Stimulated activated CD4-positive, alpha-beta T cell treated with anti-CD3 and anti-CD28 coated beads, Interleukin-15, amount 100 ng/mL, for 48 hours (primary cell): ENCODE measurements at regions not wholly inside any gene's neighbourhood (a gene's known extent, or its start where the extent isn't known, plus 50 kb on each side); places are given as distances from the start of the nearest gene placed in this dataset.
A peak's percentile ranks its signal among the peaks of the same experiment; 100 is the strongest.
"Not testable (repeated sequence)": the region's sequence is repeated elsewhere in the genome, so short reads cannot be mapped to it uniquely, and the experiment has no call there.

Experiments used
- DNase-seq, 2 donors: peaks; one replicate each; pipeline ENCODE4 v3.0.0-alpha.2; 2020; ENCODE audit warnings: low read depth in 2 of 2

DNA sequence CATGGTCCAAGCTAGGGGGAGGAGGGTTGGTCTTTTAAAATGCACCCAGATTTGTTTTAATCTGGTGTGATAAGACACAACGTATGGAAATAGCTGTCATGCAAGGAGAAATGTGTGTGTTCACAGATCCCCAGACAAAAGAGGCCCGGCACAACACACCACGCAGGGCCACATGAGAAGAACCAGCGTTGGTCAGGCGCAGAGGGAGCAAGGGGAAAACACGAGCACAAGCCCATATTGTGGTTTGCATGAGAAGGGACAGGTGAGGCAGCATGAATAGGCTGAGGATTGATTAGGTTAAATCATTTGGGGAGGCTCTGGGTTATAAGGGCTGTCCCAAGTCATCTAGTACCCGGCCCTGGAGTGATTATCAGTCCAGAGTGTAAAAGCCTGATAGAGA lies 272.5 kb upstream of the NCKAP5 start:
- DNase-seq, result no peak

DNA sequence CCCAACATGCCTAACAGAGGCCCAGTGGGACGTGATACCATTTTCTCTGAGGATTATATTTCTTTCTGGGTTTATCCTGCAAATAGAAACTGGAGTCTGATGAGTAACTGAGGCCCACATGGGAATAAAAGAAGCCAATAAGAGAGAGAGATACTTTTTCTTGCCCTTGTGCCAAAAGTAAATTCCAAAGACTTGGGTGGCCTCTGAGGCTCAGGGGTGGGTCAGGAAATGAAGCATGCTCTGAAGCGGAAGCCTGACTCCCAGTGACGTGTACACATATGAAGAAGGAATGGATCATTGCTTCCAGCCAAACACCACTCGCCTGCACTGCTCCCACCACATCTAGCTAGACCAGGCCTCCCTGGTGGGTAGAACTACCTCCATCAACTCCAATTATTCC lies 273.6 kb upstream of the NCKAP5 start:
- no peak for DNase-seq

DNA sequence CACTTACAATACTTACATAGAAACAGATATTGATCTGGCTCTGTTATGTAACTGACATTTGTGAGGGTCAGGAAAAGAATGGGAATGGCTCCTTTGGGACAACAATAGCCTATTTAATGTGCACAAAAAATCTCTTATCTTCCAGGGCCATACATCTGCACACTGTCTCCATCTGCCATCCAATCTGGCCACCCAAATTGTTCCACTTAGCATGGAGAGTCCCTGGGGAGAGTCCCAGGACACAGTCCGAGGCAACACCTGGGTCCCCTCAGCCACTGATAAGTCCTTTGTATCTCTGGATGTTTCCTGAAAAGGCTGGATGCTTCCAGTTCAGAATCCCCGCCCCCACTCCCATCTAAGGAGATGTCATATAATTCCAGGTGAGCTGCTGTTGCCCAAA lies 274.2 kb upstream of the NCKAP5 start:
- DNase-seq, result no peak

DNA sequence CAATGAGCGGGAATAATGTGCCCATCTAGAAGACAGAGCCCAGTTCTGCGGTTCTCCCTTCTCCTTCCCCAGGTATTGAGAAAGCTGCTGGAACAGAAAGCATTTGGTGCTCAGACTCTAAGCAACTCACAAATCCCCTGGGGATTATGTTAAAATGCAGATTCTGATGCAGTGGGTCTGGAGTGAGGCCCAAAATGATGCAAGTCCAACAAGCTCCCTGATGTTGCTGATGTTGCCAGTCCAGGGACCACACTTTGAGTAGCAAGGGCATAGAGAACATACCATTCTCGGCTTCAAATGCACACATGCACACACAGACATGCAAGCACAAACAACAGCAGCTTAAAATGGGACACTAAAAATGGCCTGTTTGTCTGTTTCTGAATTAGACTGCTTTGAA lies 274.8 kb upstream of the NCKAP5 start:
- no peak for DNase-seq

DNA sequence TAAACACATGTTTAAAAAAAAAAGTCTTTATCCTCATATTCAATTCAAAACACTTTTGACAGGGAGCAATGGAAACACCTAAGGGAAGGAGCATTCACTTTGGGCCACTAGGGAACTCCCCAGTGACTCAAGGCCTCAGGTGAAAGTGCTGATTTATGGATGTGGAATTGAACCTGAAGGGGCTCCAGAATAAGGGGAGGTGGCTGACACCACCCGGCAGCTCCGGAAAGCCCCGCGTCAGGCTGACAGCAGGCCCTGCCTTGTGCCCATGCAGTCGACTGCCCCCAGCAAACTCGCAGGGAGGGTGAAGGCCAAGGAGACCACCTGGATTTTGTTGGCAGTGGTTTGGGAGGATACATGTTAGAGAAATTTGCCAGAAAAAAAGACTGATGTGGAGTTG lies 275.3 kb upstream of the NCKAP5 start:
- DNase-seq, result no peak

DNA sequence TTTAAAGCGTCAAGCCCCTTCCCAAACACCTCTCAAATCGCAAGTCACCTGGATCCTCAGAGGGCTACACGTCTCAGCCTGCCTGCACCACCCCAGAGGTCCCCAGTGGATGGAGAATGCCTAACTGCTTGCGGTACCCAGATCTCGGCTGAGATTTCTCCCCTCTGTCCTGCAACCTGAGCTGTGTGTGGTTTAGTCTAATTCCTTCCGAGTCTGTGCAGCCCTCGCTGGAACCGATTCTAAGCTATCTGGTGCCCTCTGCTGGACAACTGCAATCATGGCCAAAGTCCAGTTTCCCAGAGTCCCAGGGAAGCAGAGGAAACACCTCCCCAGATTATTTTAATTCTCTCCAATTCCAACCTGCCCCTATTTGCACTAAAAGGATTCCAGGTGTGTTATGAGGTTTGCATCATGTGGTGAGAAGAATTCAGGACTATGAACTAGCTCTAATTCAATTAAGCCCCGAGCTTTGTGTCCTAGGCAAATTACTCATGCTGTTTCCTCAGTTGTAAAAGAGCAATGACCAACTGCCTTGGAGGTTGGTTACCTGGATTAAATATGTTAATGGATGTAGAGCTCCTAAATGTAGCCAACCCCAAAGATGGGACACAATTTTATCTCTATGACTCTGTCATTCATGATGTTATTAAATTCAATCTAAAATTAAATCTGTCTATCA lies 276.1 kb upstream of the NCKAP5 start:
- DNase-seq, result peak; percentile 15 to 40

DNA sequence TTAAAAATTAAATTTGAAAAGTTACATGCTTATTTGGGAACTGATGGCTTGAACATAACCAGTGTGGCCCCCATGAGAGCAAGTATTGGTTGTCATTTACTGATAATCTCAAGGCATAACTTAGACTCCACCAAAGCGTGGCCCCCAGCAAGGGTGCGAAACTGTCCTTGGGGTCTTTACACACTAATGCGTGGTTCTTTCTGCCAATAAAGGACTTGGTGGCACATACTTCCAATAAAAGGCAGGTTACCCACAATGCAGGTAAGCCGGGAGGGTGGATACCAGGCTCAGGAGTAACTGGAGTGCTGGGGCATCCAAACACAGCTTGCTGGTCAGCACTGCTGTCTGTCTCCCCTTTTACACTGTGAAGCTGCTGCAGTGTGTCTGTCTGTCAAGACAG lies 278.2 kb upstream of the NCKAP5 start:
- DNase-seq, result no peak

DNA sequence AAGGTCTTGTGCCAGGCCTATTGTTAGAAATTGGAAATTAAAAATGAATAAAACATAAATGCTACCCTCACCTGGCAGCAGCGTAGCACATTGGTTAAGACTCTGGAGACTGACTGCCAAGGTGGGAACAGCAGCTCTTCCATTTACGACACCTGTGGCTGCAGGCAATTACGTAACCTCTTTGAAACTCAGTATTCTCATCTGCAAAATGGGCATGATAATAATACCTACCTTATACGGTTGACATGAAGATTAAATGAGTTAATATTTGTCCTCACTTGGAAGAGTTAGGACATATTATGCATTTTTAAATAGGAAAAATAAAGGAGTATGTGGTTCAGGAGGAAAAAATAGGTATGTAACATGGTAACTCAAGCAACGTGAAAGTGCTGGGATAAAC lies 279.3 kb upstream of the NCKAP5 start:
- DNase-seq, result no peak

DNA sequence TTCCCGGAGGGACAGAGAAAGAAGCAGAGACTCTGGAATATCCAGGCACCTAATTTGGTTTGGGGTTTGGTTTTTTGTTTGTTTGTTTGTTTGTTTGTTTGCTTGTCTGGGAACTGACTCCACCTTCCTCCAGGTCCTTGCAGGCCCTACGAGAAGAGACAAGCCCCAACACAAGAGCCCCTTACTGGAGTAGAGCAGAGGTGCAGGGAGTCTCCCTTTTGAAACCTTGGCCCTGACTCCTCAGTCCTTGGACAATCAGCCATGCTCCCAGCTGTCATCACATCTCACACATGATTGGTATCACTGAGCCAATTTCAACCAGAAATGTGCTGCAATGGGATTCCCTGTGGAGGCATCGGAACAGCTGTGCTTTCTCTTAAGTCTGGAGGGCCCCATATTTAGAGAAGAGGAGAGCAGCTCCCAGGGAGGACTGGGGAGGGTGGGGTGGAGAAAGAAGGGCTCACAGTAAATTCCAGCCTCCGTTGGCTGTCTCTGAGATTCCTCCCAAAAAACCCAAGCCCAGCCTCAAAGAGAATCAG lies 279.9 kb upstream of the NCKAP5 start:
- no peak for DNase-seq

DNA sequence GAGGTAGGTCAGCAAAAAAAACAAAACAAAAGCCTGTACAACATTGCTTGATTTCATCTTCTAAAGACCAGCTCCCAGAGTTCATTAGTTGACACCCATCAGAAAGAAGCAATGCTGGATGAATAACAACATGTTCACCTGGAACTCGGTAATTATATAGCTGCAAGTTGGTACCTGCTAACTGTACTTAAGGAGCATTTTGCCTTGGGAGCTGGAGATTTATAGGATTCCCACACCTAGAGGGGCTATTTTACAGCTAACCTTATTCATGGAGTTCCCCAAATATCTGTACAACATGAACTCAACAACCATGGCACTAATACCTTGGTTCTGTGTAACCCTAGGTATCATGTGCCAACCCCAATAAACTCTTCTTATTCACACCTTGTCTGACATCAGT lies 281.1 kb upstream of the NCKAP5 start:
- DNase-seq, result no peak

DNA sequence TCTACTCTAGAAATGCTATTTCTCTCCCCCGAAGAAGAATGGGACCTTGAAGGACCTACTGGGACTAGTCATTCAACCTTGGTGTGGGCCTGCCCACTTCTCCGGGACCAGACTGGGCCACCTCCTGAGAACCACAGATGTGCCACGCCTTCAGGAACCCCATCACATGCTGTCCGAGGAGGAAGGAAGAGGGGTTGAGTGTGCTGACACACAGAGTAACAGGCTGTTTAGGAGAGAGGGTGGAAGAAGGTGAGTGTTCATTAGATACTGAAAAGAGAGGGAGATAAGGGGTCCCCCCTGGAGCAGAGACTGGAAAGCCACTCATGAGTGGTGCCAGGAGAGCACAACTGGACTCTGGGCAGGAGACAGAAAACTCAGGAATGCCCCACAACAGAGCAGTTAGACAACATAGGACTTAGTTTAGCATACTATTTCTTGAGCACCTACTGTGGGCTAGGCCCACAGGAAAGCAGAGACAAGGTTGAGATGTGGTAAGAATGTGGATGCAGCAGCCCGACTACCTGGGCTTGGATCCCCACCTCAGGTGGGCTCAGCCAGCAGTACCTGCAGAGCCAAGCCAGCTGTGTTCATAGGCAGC lies 286.4 kb upstream of the NCKAP5 start:
- no peak for DNase-seq

DNA sequence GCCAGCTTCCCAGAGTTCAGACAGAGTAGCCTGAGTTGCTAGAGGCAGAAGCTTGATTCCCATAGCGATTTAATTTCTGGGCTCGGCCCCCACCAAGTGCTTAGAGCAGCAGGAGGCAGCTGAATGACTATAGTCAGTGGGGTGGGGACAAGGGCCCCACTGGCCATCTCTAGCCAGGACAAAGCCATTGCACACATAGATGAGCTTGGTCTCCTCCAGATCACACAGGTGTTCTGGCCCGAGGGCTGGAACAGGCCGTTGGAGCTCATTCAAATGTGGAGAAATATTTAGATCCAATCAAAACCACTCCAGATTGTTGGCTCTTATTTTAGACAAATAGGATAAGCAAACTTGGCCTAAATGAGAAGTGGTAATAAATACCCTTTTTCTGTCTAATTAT lies 287.3 kb upstream of the NCKAP5 start:
- DNase-seq, result no peak

DNA sequence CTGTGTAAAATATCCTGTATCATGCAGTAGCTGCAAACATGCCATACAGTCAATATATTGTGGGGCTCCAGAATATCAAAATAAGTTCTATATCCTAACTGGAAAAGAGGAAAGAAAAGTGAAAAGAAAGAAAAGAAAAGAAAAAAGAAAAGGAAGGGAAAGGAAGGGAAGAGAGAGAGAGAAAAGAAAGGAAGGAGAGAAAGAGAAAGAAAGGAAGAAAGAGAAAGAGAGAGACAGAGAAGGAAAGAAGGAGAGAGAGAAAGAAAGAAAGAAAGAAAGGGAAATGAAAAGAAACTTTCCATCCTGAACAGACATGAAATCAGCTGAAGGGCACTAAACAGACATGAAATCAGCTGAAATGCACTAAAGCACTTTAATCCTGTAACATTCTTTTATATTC lies 288.4 kb upstream of the NCKAP5 start:
- no peak for DNase-seq

DNA sequence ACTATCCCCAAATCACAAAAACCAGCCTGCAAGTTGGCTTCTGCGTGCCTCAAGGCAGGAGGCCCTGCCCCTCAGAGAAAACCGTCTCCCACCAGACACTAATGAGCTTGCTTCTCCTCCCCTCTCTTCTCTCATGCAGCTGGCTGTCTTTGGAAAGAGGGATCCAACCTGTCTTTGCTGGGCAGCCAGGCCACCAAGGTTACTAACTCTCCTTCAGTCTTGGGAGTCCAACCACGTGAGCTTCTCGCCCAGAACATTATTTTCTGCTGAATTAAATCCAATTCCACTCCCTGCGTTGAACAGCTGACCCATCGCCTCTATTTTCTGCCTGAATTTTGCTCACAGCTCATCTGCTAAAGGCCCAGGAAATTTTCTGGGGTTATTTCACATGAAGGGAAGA lies 291.3 kb upstream of the NCKAP5 start:
- no peak for DNase-seq

DNA sequence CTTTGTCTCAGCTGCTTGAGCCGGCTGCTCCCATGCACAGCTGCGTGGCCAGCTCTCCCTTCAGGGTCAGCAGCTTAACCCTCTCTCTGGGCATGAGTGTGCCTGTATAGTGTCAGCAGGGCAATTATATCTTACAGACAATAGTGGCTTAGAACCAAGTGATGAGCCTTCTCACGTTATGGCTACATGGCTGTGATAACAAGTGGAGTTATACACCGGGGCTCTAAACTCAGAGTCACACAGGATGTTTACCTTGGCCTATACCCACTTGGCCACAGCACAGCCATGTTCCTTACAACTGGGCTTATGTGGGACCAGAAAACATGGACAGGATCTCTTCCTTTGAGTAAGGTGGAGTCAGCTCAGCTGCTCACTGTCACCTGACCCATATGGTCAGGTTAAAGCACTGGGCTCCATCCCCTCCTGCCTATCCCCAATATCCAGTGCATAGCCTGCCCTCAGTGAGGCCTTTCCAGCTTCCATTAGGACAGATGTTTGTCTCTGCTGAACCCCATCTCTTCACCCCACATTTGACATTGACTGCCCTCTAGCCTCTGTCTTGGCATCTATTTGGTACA lies 294.2 kb upstream of the NCKAP5 start:
- no peak for DNase-seq

DNA sequence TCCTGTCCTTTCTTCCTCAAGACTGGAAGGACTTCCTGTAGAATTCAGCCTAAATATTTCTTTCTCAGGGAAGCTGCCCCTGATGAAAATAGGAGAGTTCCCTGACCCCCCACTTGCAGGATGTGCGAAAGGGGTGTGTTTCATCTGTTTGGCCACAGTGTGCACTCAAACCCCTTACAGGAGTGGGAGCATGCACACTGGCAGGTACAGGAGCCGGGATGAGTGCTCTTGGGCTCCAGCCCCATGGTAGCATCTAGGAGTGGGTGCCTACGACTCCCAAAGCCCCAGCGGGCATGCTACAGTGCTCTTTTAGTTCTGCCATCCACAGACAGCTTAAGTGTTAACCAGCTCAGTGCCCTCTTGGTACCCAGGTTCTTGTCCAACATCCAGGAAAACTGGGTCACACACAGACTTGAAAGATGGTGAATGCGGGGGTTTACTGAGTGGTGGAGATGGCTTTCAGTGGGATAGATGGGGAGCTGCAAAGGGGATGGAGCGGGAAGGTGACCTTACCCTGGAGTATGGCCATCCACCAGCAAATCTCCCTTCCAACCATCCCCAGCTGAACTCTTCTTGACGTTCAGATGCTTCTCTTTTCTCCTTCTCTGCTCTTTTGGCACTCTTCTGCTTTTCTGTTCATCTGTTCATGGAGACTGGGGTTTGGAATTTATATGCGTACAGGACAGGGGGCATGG lies 295.0 kb upstream of the NCKAP5 start:
- no peak for DNase-seq

DNA sequence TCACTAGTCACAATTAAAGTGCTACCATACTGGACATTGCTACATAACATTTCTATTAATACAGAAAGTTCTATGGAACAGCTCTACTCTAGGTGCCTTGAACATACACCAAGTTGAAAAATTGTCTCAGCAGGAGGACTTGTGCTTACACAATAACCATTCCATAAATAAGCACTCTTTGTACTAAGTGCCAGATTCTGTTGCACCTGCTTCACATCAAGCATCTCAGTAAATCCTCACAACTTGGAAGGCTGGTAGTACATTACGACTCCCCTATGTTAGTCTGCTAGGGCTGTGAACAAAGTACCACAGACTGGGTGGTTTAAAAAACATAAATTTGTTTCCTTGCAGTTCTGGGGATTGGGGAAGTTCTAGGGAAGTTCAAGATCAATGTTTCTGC lies 296.9 kb upstream of the NCKAP5 start:
- no peak for DNase-seq

DNA sequence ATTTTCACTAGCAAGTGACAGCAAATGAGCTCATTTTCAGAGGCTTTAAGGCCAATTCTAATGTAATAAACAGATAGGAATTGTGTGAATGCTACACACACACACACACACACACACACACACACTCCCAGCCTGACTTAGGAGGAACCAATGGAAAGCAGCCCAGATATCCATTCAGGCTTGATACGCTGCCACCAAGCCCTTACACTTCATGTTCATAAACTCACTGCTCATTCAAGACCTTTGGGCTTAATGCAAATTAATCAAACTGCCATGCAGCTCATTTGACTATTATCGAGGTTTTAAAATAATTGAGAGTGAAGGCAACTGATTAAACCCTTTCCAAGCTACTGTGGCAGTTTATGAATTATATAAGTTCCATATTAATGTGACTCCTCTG lies 298.9 kb upstream of the NCKAP5 start:
- no peak for DNase-seq

DNA sequence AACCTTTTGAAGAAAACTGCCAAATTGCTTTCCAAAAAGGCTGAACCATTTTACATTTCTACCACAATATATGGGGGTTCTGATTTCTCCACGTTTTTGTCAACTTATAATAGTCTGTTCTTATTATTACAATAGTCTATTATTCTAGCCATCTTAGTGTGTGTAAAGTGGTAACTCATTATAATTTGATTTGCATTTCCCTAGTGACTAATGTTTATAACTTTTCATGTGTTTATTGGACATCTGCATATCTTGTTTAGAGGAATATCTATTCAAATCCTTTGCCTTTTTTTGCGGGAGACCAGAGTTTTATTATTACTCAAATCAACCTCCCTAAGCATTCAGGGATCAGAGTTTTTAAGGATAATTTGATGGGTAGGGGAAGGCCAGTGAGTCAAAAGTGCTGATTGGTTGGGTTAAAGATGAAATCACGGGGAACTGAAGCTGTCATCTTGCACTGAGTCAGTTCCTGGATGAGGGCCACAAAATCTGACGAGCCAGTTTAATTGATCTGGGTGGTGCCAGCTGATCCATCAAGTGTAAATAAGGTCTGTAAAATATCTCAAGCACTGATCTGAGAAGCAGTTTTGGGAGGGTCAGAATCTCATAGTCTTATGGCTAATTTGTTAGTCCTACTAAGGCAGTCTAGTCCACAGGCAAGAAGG lies 303.4 kb upstream of the NCKAP5 start:
- DNase-seq, result no peak

DNA sequence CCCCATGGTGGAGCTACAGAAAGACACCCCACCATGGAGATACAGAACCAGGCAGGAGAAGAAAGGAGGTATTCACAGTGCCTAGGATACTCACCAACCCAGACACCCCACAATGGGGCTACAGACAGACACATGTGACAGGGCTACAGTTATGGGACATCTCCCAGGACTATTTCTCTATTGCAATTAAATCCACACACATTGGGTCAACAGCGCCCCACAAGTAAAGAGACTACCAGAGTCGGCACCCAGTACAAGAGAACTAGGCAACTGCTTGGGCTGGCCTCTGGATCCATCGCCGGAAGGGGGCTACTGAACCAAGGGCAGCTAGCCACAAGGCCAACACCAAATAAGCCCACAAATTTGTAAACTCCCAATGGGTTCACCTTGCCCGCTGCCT lies 310.1 kb upstream of the NCKAP5 start:
- no peak for DNase-seq

DNA sequence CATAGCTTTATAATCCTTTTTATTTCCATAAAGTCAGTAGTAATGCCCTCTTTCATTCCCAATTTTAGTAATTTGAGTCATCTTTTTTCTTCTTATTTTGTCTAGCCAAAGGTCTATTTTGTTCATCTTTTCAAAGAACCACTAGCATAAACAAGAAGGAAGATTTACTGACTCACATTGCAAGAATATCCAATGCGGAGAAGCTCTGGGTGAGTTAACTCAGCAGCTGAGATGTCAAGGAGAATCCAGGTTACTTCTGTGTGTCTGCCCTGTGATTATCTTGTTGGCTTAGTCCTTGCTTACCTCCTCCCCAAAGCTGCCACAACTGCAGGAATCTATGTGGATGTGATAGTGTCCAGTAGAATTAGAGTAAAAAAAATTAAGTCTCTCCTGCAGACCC lies 311.4 kb upstream of the NCKAP5 start:
- no peak for DNase-seq

DNA sequence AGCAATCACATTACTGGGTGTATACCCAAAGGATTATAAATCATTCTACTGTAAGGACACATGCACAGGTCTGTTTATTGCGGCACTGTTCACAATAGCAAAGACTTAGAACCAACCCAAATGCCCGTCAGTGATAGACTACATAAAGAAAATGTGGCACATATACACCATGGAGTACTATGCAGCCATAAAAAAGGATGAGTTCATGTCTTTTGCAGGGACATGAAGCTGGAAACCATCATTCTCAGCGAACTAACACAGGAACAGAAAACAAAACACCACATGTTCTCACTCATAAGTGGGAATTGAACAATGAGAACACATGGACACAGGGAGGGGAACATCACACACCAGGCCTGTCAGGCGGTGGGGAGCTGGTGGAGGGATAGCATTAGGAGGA lies 313.9 kb upstream of the NCKAP5 start:
- not testable (repeated sequence) for DNase-seq
